Dedifferentiated amniotic fluid mesenchymal stem cell (primary cell): ENCODE measurements at regions not wholly inside any gene's neighbourhood (a gene's known extent, or its start where the extent isn't known, plus 50 kb on each side); places are given as distances from the start of the nearest gene placed in this dataset.
"Not testable (repeated sequence)": the region's sequence is repeated elsewhere in the genome, so short reads cannot be mapped to it uniquely, and the experiment has no call there.

Experiments
- DNase-seq: peaks from one replicate; pipeline ENCODE4 v3.0.0-alpha.2; 2016; ENCODE audit errors: extremely low spot score

- DNase-seq, result no peak
Observed at GRCh38 chr21:36591326-36591970, 107.5 kb upstream of the SIM2 start.

DNA sequence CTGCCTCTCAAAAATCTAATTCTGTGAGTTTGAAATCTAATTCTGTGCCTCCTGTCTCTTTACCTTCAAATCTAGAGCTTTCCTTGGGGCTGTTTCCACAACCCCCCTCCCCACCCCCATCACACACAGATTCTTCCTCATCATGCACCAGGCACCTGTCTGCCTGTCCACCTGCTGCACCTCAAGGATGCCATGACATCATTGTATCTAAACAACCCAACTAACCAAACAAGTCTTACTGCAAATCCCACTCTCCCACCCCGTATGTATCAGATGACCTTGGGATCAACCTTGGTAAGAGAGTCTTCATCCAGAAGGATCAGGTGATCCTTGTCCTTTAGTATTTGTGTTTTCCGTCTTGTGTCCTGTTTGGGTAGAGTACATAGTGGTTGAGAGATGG lies 102.7 kb upstream of the SIM2 start:
- DNase-seq, result no peak

DNA sequence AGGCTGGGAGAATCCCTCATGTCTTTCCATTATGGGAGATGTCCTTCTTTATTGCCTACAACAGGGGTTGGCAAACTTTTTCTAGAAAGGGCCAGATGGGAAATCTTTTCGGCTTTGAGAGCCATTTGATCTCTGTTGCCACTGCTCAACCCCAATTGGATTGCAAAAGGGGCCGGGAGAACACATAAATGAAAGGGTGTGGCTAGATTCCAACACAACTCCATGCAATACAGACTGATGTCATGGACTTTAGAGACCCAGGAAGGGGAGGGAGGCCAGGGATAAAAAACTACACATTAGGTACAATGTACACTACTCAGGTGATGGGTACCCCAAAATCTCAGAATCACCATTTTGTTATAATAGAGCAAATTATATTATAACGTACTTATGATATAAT lies 97.6 kb upstream of the SIM2 start:
- no peak for DNase-seq

DNA sequence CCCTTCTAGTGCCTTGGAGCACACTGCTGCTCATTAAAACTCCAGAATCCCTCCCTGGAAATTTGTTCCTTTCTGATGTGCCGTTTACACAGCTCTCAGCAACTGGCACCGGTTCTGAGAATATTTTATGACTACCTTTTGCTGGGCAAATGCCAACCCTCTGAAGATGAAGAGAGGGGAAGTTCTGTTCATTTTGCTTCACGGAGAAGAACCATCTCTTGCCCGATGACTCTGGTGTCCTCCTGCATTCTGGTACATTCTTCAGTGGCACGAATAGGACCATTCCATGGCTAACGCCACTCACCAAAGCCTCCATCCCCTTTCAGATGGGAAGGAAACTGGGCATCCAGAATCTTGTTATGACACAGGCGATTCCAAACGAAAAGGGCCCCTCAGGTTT lies 96.2 kb upstream of the SIM2 start:
- DNase-seq, result no peak

DNA sequence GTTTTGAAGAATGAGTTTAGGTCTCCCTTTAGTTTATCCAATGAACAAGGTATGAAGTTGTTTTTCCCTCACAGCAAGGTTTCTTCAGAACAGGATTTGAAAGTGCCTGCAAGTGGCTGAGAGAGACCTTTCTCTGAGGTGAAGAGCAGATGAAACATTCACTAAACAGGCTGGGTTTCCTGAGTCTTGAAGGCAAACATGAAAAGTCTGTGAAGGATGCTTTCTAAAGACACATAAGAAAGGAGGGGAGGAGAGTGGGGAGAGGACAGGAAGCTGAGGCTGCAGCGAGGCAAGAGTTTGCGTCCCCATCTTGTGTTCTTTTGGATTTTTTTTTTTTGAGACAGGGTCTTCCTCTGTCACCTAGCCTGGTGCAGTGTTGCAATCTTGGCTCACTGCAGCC lies 95.7 kb upstream of the SIM2 start:
- no peak for DNase-seq

DNA sequence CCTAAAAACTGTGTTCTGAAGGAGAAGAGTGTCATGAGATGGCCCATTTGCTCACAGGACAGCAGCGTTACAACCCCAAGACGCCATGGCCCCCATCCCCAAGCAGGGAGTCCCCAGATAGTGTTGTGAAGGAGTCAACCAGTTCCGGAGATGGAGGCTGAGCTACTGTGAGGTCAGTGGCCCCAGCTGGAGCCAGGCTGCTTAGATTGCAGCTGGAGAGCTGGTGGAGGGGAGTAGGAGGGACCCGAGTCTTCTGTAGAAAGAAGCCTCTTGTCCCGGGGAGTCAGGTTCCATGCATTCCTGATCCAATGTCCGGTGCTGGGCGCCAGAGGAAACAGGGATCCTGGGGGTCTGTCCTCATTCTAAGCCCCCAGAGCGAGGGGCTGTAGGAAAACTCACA lies 93.5 kb upstream of the SIM2 start:
- DNase-seq, result no peak

DNA sequence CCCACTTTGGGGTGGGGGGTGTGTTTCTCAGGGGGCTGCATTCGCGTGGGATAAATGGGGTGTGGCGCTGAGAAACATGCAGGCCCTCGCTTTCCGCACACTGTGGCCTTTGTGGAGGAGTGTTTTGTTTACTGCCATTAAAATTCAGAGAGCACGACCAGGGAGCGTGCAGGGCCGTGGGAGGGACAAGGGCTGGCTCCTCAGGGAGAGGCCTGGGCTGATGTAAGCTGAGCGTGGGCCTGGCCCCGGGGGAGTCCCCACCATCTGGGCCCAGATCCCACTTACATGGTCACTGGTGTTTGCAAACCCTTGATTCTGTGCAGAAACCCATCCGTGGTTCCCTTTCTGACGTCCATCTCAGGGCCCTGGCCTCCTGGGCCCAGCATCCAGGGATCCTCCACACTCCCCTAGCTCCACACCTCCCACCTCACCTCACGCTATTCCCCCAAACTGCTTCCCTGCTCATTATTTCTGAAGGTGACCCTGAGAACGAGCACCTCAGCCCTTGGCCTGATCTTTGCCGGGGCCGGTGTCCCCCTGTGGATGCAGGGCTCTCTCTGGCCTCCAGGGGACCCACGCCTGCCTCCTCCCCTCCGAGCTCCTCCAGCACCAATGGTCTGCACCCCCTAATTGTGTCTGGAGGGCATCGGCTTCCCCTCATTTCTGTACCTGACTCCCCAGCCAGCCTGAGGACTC lies 92.5 kb upstream of the SIM2 start:
- DNase-seq, result no peak

DNA sequence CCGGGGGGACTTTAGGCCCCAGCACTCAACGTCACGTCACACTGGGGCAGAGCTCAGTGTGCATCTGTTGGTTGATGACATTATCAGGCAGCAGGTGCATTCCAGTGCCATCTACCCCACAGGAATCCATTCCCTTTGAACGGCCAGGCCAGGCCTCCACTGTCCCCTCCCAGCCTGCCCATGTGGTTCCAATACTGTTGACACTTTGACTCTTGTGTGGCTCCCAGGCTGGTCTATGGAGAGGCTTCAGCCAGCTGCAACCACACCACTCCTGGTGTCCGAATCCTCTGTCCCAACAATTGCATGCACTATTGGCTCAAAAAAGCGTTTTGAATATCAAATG lies 92.0 kb upstream of the SIM2 start:
- no peak for DNase-seq

GRCh38 chr21:36608041-36608896 lies 90.6 kb upstream of the SIM2 start:
- no peak for DNase-seq

GRCh38 chr21:36608897-36609225 lies 90.1 kb upstream of the SIM2 start:
- no peak for DNase-seq

DNA sequence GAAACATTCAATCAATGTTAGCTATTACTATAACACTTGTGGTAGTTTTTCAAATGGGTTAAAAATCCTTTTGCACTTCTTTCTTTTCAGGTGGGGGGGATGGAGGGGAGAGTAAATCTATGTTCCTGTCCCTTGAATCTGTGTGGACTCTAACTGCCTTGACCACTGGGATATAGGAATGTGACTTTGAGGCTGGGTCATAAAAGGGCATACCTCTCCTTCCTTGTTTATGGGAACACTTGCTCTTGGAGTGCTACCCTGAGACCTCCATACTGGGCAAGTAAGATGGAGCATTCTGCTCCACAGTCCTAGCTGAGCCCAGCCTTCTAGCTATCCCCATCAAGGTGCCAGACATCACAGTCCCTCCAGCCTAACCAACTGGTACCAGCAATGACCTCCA lies 89.3 kb upstream of the SIM2 start:
- no peak for DNase-seq

GRCh38 chr21:36610201-36610600 lies 88.7 kb upstream of the SIM2 start:
- DNase-seq, result no peak

DNA sequence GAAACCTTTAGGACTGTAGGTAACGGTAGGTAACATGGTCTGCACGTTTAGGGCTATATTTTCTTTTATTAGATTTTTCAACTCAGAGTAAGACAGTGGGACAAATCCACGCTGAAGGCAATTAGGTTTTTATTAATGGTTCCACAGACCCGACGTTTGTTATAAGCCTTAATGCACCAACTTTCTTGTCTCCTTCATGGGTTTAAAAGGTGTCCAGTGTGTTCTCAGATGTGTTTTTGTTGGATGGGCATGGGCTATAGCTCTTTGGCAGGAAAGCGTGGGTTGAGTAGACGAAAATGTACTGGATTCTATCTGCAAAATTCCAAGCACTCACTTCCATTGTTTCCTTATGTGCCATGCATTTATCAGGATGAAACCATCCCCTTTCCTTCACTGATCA lies 88.0 kb upstream of the SIM2 start:
- no peak for DNase-seq

GRCh38 chr21:36611379-36611778 lies 87.5 kb upstream of the SIM2 start:
- no peak for DNase-seq

DNA sequence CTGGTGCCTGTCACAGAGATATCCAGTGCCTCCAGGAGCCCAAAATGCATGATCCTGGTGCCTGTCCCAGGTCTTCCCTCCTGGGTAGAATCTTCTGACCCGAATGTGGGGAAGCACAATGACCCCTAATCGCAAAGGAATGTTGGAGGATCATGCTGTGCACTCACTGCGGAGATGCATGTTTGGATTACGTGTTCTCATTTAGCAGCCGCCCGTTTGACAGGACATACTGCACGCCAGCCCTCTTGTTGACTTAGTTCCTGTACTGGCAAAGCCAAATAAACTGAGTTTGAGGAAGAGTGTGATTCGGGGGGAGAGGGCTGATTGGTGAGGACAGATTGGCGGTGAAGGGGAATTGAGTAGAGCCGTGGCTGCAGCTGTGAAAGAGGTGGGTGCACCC lies 85.9 kb upstream of the SIM2 start:
- DNase-seq, result no peak

DNA sequence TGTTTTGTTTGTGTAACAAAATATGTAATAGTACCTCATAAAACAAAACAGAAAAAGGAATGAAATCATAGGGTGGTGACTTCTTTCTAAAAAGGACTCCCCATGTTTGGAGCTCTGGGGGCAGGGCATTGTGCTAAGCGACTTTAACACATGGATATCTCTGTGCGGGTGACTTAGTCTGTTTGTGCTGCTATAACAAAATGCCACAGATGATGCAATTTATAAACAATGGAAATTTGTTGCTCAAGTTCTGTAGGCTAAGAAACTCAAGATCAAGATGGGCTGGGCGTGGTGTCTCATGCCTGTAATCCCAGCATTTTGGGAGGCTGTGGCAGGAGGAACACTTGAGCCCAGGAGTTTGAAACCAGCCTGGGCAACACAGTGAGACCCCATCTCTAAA lies 85.4 kb upstream of the SIM2 start:
- no peak for DNase-seq

DNA sequence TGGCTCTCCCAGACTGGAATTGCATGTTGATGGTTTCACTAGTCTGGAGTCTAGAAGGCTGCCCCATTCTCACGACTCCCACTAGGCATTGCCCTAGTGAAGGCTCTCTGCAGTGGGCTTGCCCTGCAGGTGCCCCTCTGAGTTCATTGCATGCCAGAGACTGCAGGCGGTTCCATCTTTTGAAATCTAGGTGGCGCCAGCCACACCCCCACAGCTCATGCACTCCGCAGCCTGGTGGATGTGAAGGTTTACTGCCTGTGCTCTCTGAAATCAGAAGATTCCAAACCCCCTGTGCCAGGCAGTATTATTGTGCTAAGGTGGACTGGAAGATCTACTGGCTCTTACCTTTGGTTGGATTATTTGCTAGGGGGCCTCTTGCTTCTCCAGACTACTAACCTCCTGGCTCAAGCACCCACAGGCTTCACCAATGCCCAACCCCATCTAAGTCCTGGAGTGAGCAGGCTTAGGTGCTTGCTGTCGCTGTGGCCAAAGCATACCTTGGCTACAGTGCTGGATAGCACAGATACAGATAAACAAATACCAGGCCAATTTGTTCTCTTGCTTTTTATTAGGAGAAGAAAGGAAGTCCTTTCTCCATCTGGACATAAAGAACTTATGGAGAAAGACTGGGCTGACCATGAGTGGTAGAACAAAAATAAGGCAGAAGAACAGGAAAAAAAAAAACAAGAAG lies 83.5 kb upstream of the SIM2 start:
- DNase-seq, result no peak

- DNase-seq, result not testable (repeated sequence)
Observed at GRCh38 chr21:36616773-36617172, 82.1 kb upstream of the SIM2 start.

DNA sequence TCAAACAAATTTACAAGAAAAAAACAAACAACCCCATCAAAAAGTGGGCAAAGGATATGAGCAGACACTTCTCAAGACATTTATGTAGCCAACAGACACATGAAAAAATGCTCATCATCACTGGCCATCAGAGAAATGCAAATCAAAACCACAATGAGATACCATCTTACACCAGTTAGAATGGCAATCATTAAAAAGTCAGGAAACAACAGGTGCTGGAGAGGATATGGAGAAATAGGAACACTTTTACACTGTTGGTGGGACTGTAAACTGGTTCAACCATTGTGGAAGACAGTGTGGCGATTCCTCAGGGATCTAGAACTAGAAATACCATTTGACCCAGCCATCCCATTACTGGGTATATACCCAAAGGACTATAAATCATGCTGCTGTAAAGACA lies 77.1 kb upstream of the SIM2 start:
- not testable (repeated sequence) for DNase-seq

GRCh38 chr21:36624105-36624504 lies 74.8 kb upstream of the SIM2 start:
- no peak for DNase-seq

DNA sequence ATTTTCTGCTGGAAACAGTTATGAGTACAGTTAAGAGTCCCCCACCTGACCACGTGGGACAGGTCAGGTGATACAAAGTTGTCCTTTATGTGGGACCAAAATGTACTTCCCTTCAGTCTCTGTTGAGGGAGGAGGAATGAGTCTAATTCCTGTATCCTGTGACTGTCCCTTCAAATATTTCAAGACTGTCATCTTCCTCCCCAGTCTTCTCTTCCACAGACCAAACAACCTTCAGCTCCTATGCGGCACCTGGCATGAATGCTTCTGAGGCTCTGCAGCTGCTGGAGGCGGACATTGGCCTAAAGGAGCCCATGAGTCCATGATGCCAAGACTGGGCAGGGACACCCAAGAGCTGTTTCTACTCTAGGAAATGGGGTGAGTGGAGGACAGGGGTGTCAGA lies 72.1 kb upstream of the SIM2 start:
- no peak for DNase-seq

DNA sequence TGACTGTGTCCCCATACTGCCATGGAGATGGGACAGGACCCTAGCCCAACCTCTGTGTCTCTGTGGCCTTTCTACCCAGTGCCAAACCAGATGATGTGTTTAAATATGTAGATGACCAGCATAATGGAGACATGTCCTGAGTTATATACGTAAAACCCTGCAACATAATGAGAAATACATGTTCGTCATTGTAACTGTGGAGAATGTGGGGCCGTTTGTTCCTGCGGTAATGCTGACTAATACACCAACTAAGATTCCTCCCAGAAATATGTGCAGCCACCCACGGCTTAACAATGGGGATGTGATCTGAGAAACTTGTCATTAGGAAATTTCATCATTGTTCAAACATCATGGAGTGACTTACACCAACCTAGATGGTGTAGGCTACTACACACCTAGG lies 71.7 kb upstream of the SIM2 start:
- DNase-seq, result no peak

DNA sequence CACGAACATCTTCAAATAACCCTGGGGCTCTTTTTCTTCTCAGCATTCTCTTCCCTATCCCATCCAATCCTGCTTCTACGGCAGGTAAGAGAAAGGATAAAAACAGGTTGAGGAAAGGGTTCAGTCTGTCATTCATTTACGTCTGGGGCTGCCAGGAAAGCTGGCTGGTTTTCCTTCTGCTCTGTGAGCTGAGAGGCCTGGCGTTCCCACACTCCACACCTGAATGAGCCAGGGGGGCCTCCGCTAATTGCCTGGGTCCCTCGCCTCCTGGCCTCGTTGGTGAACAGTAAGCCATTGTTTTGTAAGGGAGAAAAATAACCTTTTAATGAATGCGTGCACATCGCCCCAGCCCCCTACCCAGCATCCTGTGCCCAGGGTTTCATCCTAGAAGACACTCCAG lies 70.8 kb upstream of the SIM2 start:
- DNase-seq, result no peak
